HG03066 (cell line): ENCODE measurements at regions not wholly inside any gene's neighbourhood (a gene's known extent, or its start where the extent isn't known, plus 50 kb on each side); places are given as distances from the start of the nearest gene placed in this dataset.

ENCODE experiments used
- ATAC-seq: cut with Tn5 transposase; IDR thresholded peaks from one replicate; pipeline ENCODE4 v1.9.1; 2021; ENCODE audit warnings: low read depth; ENCODE audit not compliant: unreplicated experiment

GRCh38 chr14:38101679-38102078, 106.0 kb upstream of the SSTR1 start:
- no peak for ATAC-seq

- no peak for ATAC-seq
Observed at GRCh38 chr14:38103542-38104225, 104.0 kb upstream of the SSTR1 start.

- ATAC-seq = no peak
Observed at GRCh38 chr14:38105106-38105702, 102.5 kb upstream of the SSTR1 start.

GRCh38 chr14:38107216-38107631, 100.5 kb upstream of the SSTR1 start:
- no peak for ATAC-seq

- no peak for ATAC-seq
Observed at GRCh38 chr14:38108681-38109080, 99.0 kb upstream of the SSTR1 start.

GRCh38 chr14:38110258-38110657, 97.4 kb upstream of the SSTR1 start:
- ATAC-seq = no peak

- ATAC-seq = no peak
Observed at GRCh38 chr14:38111046-38111445, 96.7 kb upstream of the SSTR1 start.

- no peak for ATAC-seq
Observed at GRCh38 chr14:38113546-38113945, 94.2 kb upstream of the SSTR1 start.

GRCh38 chr14:38116895-38117294, 90.8 kb upstream of the SSTR1 start:
- no peak for ATAC-seq

GRCh38 chr14:38120109-38120508, 87.6 kb upstream of the SSTR1 start:
- no peak for ATAC-seq

GRCh38 chr14:38121320-38122020, 86.2 kb upstream of the SSTR1 start:
- no peak for ATAC-seq

- ATAC-seq = no peak
Observed at GRCh38 chr14:38122241-38122640, 85.5 kb upstream of the SSTR1 start.

GRCh38 chr14:38124506-38124905, 83.2 kb upstream of the SSTR1 start:
- no peak for ATAC-seq

GRCh38 chr14:38125481-38126037, 82.1 kb upstream of the SSTR1 start:
- no peak for ATAC-seq

- no peak for ATAC-seq
Observed at GRCh38 chr14:38127356-38127755, 80.3 kb upstream of the SSTR1 start.

- no peak for ATAC-seq
Observed at GRCh38 chr14:38127784-38128183, 79.9 kb upstream of the SSTR1 start.

GRCh38 chr14:38128640-38129039, 79.1 kb upstream of the SSTR1 start:
- ATAC-seq = no peak

- no peak for ATAC-seq
Observed at GRCh38 chr14:38129192-38129591, 78.5 kb upstream of the SSTR1 start.

GRCh38 chr14:38129705-38130104, 78.0 kb upstream of the SSTR1 start:
- no peak for ATAC-seq

GRCh38 chr14:38134416-38135030, 73.2 kb upstream of the SSTR1 start:
- ATAC-seq = no peak
